Gastroesophageal sphincter (tissue), 4 donors: ENCODE measurements at regions not wholly inside any gene's neighbourhood (a gene's known extent, or its start where the extent isn't known, plus 50 kb on each side); places are given as distances from the start of the nearest gene placed in this dataset.
"Not testable (repeated sequence)": the region's sequence is repeated elsewhere in the genome, so short reads cannot be mapped to it uniquely, and the experiment has no call there.

ENCODE experiments used
- ATAC-seq: fragments of 150-250 bp; one replicate; pipeline ENCODE4 v1.9.1; 2016; ENCODE audit warnings: mild to moderate bottlenecking, moderate library complexity
- H3K27ac ChIP-seq, 4 donors: fragments of 200-600 bp; sonication (generic) in 3 of 4; 1 replicate in 3 of 4; 2 replicates in 1 of 4; pipeline ENCODE4 v1.5.1; 2016 to 2019
- H3K27me3 ChIP-seq: fragments of 200-600 bp; sonication (generic); one replicate; pipeline ENCODE4 v1.5.1; 2019
- H3K36me3 ChIP-seq, 2 donors: fragments of 200-600 bp; sonication (generic); one replicate each; pipeline ENCODE4 v1.5.1; 2019; ENCODE audit warnings: control low read depth in 1 of 2
- H3K4me1 ChIP-seq, 3 donors: fragments of 200-600 bp; sonication (generic); 1 replicate in 2 of 3; 2 replicates in 1 of 3; pipeline ENCODE4 v1.5.1; 2016 to 2019; ENCODE audit warnings: control low read depth in 2 of 3
- H3K4me3 ChIP-seq, 2 donors: fragments of 200-600 bp; sonication (generic); one replicate each; pipeline ENCODE4 v1.5.1; 2019; ENCODE audit warnings: mild to moderate bottlenecking in 1 of 2, moderate library complexity in 1 of 2
- H3K9me3 ChIP-seq, 3 donors: fragments of 200-600 bp; sonication (generic); one replicate each; pipeline ENCODE4 v1.5.1; 2017 to 2019; ENCODE audit warnings: control low read depth in 2 of 3
- EP300 ChIP-seq: sonication (generic); formaldehyde crosslinking; IDR thresholded peaks from one replicate; pipeline ENCODE4 v1.6.1; 2017; ENCODE audit warnings: antibody characterized with exemption, mild to moderate bottlenecking
- POLR2A ChIP-seq, 2 donors: fragments of 450-650 bp; IDR thresholded peaks; one replicate each; pipeline ENCODE4 v1.6.1; 2017; ENCODE audit warnings: antibody characterized with exemption in 2 of 2, mild to moderate bottlenecking in 2 of 2, moderate library complexity in 1 of 2
- POLR2AphosphoS5 ChIP-seq: sonication (generic); formaldehyde crosslinking; IDR thresholded peaks from one replicate; pipeline ENCODE4 v1.6.1; 2017; ENCODE audit warnings: antibody characterized with exemption
- WGBS, 2 donors: methylation state at CpG; one replicate each; pipeline ENCODE4 v1.1.5; 2018; ENCODE audit warnings: low coverage in 1 of 2; 5-methylcytosine and 5-hydroxymethylcytosine counted together
- TF ChIP-seq, protein P1 (sequence below), 4 experiments: fragments of 200-600 bp in 2 of 4; fragments of 450-650 bp in 2 of 4; sonication (generic) in 1 of 4; IDR thresholded peaks; one replicate each; pipeline ENCODE4 v1.5.1; 2017 to 2019; ENCODE audit warnings: antibody characterized with exemption in 4 of 4, mild to moderate bottlenecking in 2 of 4, moderate library complexity in 2 of 4

DNA sequence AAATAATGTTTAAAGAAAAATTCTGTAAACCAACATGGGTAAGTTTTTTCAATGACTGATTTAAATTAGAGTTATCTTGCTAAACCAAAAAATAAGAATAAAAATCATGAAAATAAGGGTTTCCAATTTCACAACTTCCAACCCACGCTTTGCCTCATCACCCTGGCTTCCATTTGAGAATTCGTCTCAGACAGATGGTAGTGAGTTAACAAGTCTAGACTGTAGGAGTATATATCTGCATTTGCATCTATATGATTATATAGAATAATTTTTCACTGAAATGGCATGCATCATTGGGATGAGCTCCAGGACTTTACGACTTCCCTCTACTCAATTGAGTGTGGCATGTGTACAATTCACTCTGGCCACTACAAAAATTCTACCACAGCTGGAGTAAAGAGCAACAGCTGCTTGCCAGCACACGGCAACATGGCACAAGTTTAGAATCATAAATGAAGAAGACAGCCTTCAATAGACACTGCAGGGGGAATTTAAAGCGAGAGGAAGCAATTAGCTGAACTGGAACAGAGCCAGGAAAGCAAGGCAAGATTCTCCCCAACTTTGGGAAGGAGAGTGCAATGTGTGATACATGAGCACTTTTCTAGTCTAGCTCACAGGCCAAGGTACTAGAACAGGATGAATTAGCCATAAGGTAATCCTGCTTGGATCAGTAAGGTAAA, 1673.5 kb upstream of the CELF4 start:
- no peaks in the 10 kb centered on the region for H3K9me3 ChIP-seq
- no peak for TF ChIP-seq POLR2AphosphoS5
- TF ChIP-seq EP300 = no peak
- TF ChIP-seq POLR2A (IDR thresholded peaks at IDR 0.05) = no peak
- TF ChIP-seq, protein P1, sequence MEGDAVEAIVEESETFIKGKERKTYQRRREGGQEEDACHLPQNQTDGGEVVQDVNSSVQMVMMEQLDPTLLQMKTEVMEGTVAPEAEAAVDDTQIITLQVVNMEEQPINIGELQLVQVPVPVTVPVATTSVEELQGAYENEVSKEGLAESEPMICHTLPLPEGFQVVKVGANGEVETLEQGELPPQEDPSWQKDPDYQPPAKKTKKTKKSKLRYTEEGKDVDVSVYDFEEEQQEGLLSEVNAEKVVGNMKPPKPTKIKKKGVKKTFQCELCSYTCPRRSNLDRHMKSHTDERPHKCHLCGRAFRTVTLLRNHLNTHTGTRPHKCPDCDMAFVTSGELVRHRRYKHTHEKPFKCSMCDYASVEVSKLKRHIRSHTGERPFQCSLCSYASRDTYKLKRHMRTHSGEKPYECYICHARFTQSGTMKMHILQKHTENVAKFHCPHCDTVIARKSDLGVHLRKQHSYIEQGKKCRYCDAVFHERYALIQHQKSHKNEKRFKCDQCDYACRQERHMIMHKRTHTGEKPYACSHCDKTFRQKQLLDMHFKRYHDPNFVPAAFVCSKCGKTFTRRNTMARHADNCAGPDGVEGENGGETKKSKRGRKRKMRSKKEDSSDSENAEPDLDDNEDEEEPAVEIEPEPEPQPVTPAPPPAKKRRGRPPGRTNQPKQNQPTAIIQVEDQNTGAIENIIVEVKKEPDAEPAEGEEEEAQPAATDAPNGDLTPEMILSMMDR (IDR thresholded peaks at IDR 0.05) = no peak
- ATAC-seq = no peak
- H3K27ac ChIP-seq = no peak overlapping the region
- H3K4me1 ChIP-seq = no peaks in the 10 kb centered on the region
- WGBS, 2 donors = 72 to 78% methylated on average over 4 of the region's 5 CpGs
- H3K36me3 ChIP-seq = no peaks in the 10 kb centered on the region
- H3K4me3 ChIP-seq = no peak overlapping the region
- no peaks in the 10 kb centered on the region for H3K27me3 ChIP-seq

DNA sequence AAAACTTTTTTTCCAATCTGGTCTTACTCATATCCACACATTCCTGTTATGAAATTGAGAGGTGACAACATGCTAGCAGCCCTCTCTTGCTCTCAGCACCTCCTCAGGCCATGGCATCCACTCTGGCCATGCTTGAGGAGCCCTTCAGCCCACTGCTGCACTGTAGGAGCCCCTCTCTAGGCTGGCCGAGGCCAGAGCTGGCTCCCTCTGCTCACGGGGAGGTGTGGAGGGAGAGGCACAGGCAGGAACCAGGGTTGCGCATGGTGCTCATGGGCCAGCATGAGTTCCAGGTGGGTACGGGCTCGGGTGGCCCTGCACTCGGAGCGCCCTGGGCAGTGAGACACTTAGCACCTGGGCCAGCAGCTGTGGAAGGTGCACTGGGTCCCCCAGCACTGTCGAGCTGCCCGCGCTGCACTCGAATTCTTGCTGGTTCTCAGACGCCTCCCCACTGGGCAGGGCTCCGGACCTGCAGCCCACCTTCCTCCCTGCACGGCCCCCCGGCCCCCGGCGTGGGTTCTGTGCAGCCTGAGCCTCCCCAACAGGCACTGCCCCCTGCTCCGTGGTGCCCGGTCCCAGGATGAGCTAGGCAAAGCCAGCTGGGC, 1669.6 kb upstream of the CELF4 start:
- ATAC-seq = no peak
- no peaks in the 10 kb centered on the region for H3K27me3 ChIP-seq
- H3K4me1 ChIP-seq = peaks cover 0 to 6% (median 0%) of the 10 kb centered on the region in 3 donors
- H3K9me3 ChIP-seq = no peaks in the 10 kb centered on the region
- TF ChIP-seq POLR2A (IDR thresholded peaks at IDR 0.05) (no peak), EP300 (no peak), POLR2AphosphoS5 (no peak)
- TF ChIP-seq, protein P1 (IDR thresholded peaks at IDR 0.05) = no peak
- no peak overlapping the region for H3K27ac ChIP-seq
- no CpG with 5 or more reads among the region's 19 CpGs for WGBS, 2 donors
- H3K4me3 ChIP-seq = no peak overlapping the region
- H3K36me3 ChIP-seq = no peaks in the 10 kb centered on the region

GRCh38 chr18:39232937-39233336, 1667.3 kb upstream of the CELF4 start:
- 60 to 80% methylated on average over 2 to 4 of the region's 8 CpGs for WGBS, 2 donors
- Histone ChIP-seq H3K9me3 (no peaks in the 10 kb centered on the region), H3K4me1 (peaks cover 0 to 6% (median 0%) of the 10 kb centered on the region in 3 donors), H3K36me3 (no peaks in the 10 kb centered on the region), H3K27ac (no peak overlapping the region), H3K27me3 (no peaks in the 10 kb centered on the region), H3K4me3 (no peak overlapping the region)
- TF ChIP-seq POLR2A (IDR thresholded peaks at IDR 0.05) = no peak
- ATAC-seq = no peak

- Histone ChIP-seq H3K27ac (no peak overlapping the region), H3K9me3 (no peaks in the 10 kb centered on the region), H3K4me1 (peaks cover 0 to 6% (median 0%) of the 10 kb centered on the region in 3 donors), H3K4me3 (no peak overlapping the region), H3K27me3 (no peaks in the 10 kb centered on the region), H3K36me3 (no peaks in the 10 kb centered on the region)
- WGBS, 2 donors = 12 to 21% methylated on average over 2 of the region's 2 CpGs
- TF ChIP-seq EP300 = no peak
- no peak for TF ChIP-seq POLR2A (IDR thresholded peaks at IDR 0.05)
- TF ChIP-seq, protein P1 (IDR thresholded peaks at IDR 0.05) = no peak
- TF ChIP-seq POLR2AphosphoS5 = no peak
- no peak for ATAC-seq
Observed at GRCh38 chr18:39232490-39232889, 1666.9 kb upstream of the CELF4 start.

GRCh38 chr18:39230086-39230803, 1664.6 kb upstream of the CELF4 start:
- no peak for ATAC-seq
- H3K4me1 ChIP-seq = peaks cover 0 to 6% (median 0%) of the 10 kb centered on the region in 3 donors
- 72 to 82% methylated on average over 5 of the region's 5 CpGs for WGBS, 2 donors

DNA sequence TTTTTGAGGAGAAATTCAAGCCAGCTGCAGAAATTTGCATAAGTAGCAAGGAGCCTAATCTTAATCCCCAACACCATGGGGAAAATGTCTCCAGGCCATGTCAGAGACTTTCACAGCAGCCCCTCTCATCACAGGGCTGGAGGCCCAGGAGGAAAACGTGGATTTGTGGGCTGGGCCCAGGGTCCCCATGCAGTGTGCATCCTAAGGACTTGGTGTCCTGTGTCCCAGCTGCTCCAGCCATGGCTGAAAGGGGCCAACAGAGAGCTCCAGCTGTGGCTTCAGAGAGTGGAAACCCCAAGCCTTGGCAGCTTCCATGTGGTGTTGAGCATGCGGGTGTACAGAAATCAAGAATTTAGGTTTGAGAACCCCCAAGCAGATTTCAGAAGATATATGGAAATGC, 1662.2 kb upstream of the CELF4 start:
- 94% methylated on average over 2 of the region's 2 CpGs; no CpG with 5 or more reads in 1 of the 2 donors for WGBS, 2 donors
- not testable (repeated sequence) for H3K36me3 ChIP-seq, H3K27ac ChIP-seq, H3K4me3 ChIP-seq, ATAC-seq, H3K9me3 ChIP-seq, H3K4me1 ChIP-seq, H3K27me3 ChIP-seq

More at GRCh38 chr18:39230086-39230803, 1664.6 kb upstream of the CELF4 start:
- H3K4me3 ChIP-seq = no peak overlapping the region
- no peaks in the 10 kb centered on the region for H3K9me3 ChIP-seq
- no peaks in the 10 kb centered on the region for H3K27me3 ChIP-seq
- no peak overlapping the region for H3K27ac ChIP-seq
- TF ChIP-seq POLR2AphosphoS5 = no peak
- TF ChIP-seq POLR2A (IDR thresholded peaks at IDR 0.05) = no peak
- TF ChIP-seq, protein P1 (IDR thresholded peaks at IDR 0.05) = no peak
- TF ChIP-seq EP300 = no peak
- no peaks in the 10 kb centered on the region for H3K36me3 ChIP-seq
